SK-N-SH (cell line): ENCODE measurements at regions not wholly inside any gene's neighbourhood (a gene's known extent, or its start where the extent isn't known, plus 50 kb on each side); places are given as distances from the start of the nearest gene placed in this dataset.

ENCODE experiments used
- CTCF ChIA-PET: fragments of 300-600, 350-600 bp; formaldehyde crosslinking; extraction: SDS; loops from one replicate; lab custom pipeline; 2021; lab: Yijun Ruan, JAX
- POLR2A ChIA-PET: fragments of 350-600 bp; sonication (Branson Sonifier 250); formaldehyde crosslinking; extraction: SDS; loops from one replicate; lab custom pipeline; 2020; ENCODE audit warnings: antibody characterized with exemption, inconsistent platforms; lab: Yijun Ruan, JAX
- DNase-seq: peaks from one replicate; pipeline ENCODE4 v3.0.0; 2012
- H2AFZ ChIP-seq: fragments of 200-600 bp; sonication (generic); 2 replicates; pipeline ENCODE4 v1.8.1; 2016; ENCODE audit warnings: antibody characterized with exemption, mild to moderate bottlenecking, low read depth
- H3F3A ChIP-seq: fragments of 200-600 bp; sonication (generic); replicated peaks from 2 replicates; pipeline ENCODE3; 2016; ENCODE audit warnings: antibody characterized with exemption, mild to moderate bottlenecking; ENCODE audit not compliant: insufficient read depth
- H3K27ac ChIP-seq, 2 experiments: fragments of 200-500 bp in 1 of 2; fragments of 200-600 bp in 1 of 2; sonication (Bioruptor generic) in 1 of 2; sonication (generic), shearing (Covaris generic) in 1 of 2; 2 replicates each; pipeline versions ENCODE4 v1.5.1 to v1.6.1; 2014 to 2016; ENCODE audit warnings: low read depth in 2 of 2, inconsistent platforms in 1 of 2, low read length in 1 of 2, mild to moderate bottlenecking in 1 of 2, mixed read lengths in 1 of 2
- H3K27me3 ChIP-seq: fragments of 200-600 bp; sonication (generic), shearing (Covaris generic); 2 replicates; pipeline ENCODE4 v1.6.1; 2016; ENCODE audit warnings: mixed run types; ENCODE audit not compliant: insufficient read depth
- H3K36me3 ChIP-seq, 2 experiments: fragments of 200-500 bp in 1 of 2; fragments of 200-600 bp in 1 of 2; sonication (Bioruptor generic) in 1 of 2; sonication (generic) in 1 of 2; replicated peaks in 1 of 2; 2 replicates each; pipeline versions ENCODE3 to v1.5.1; 2014 to 2016; ENCODE audit warnings: low read length in 1 of 2, mild to moderate bottlenecking in 1 of 2; ENCODE audit not compliant: insufficient read depth in 2 of 2, control insufficient read depth in 1 of 2
- H3K4me1 ChIP-seq, 2 experiments: fragments of 200-500 bp in 1 of 2; fragments of 200-600 bp in 1 of 2; sonication (Bioruptor generic) in 1 of 2; sonication (generic), shearing (Covaris generic) in 1 of 2; 2 replicates each; pipeline versions ENCODE4 v1.5.1 to v1.6.1; 2014 to 2016; ENCODE audit warnings: low read depth in 1 of 2, low read length in 1 of 2, mixed run types in 1 of 2; ENCODE audit not compliant: insufficient read depth in 2 of 2, control insufficient read depth in 1 of 2
- H3K4me2 ChIP-seq: fragments of 200-600 bp; sonication (generic), shearing (Covaris generic); 2 replicates; pipeline ENCODE4 v1.6.1; 2017; ENCODE audit warnings: mixed run types
- H3K4me3 ChIP-seq, 2 experiments: fragments of 200-500 bp in 1 of 2; fragments of 200-600 bp in 1 of 2; sonication (Bioruptor generic) in 1 of 2; sonication (generic), shearing (Covaris generic) in 1 of 2; 2 replicates each; pipeline versions ENCODE4 v1.5.1 to v1.8.1; 2014 to 2016; ENCODE audit warnings: low read depth in 2 of 2, inconsistent platforms in 1 of 2, low read length in 1 of 2, mild to moderate bottlenecking in 1 of 2, mixed read lengths in 1 of 2, moderate library complexity in 1 of 2
- H3K79me2 ChIP-seq: fragments of 200-600 bp; sonication (generic); 2 replicates; pipeline ENCODE4 v1.8.1; 2017; ENCODE audit warnings: mild to moderate bottlenecking; ENCODE audit not compliant: insufficient read depth
- H3K9ac ChIP-seq: fragments of 200-600 bp; sonication (generic); 2 replicates; pipeline ENCODE4 v1.6.1; 2017; ENCODE audit warnings: mixed run types
- H3K9me2 ChIP-seq: fragments of 200-600 bp; sonication (generic); 2 replicates; pipeline ENCODE4 v1.6.1; 2017; ENCODE audit warnings: mixed run types
- H3K9me3 ChIP-seq: fragments of 200-600 bp; sonication (generic); 2 replicates; pipeline ENCODE4 v1.6.1; 2017; ENCODE audit warnings: mixed run types, mild to moderate bottlenecking, moderate library complexity
- H4K20me1 ChIP-seq: fragments of 200-600 bp; sonication (generic); 2 replicates; pipeline ENCODE4 v1.6.1; 2017; ENCODE audit warnings: mild to moderate bottlenecking, mixed run types; ENCODE audit not compliant: insufficient read depth
- EP300 ChIP-seq, 2 experiments: IDR thresholded peaks; 2 replicates each; pipeline versions ENCODE4 v1.4.0 to v1.6.1; 2012; ENCODE audit warnings: borderline replicate concordance in 1 of 2, low read depth in 1 of 2, low read length in 1 of 2
- EZH2phosphoT487 ChIP-seq: fragments of 200-600 bp; sonication (generic); IDR thresholded peaks from 2 replicates; pipeline ENCODE4 v1.6.1; 2017; ENCODE audit warnings: low read depth, mixed run types, mild to moderate bottlenecking, antibody characterized with exemption, moderate library complexity, borderline replicate concordance
- FOSL2 ChIP-seq: IDR thresholded peaks from 2 replicates; pipeline ENCODE4 v1.4.0; 2012; ENCODE audit warnings: low read depth, mild to moderate bottlenecking, moderate library complexity, borderline replicate concordance
- FOXJ3 ChIP-seq: sonication (generic); formaldehyde crosslinking; IDR thresholded peaks from 2 replicates; pipeline ENCODE4 v1.5.1; 2020; ENCODE audit warnings: mild to moderate bottlenecking, missing genetic modification reagents
- MEF2A ChIP-seq: IDR thresholded peaks from 2 replicates; pipeline ENCODE4 v1.4.0; 2012; ENCODE audit warnings: low read depth, borderline replicate concordance
- RAD21 ChIP-seq: IDR thresholded peaks from 2 replicates; pipeline ENCODE4 v1.6.1; 2012; ENCODE audit warnings: mild to moderate bottlenecking, low read length
- RCOR1 ChIP-seq: fragments of 150-350 bp; IDR thresholded peaks from 2 replicates; pipeline ENCODE4 v1.6.1; 2017; ENCODE audit warnings: antibody characterized with exemption, low read length
- RFX5 ChIP-seq: IDR thresholded peaks from 2 replicates; pipeline ENCODE4 v1.6.1; 2012; ENCODE audit warnings: mild to moderate bottlenecking, improper control_type of control experiment, low read length
- RXRA ChIP-seq: IDR thresholded peaks from 2 replicates; pipeline ENCODE4 v1.4.0; 2012; ENCODE audit warnings: low read depth, mild to moderate bottlenecking, borderline replicate concordance
- TAF1 ChIP-seq: IDR thresholded peaks from 2 replicates; pipeline ENCODE4 v1.6.1; 2012; ENCODE audit warnings: low read depth, mild to moderate bottlenecking, low read length, moderate library complexity, borderline replicate concordance
- TCF12 ChIP-seq: IDR thresholded peaks from 2 replicates; pipeline ENCODE4 v1.4.0; 2012
- TEAD4 ChIP-seq: IDR thresholded peaks from 2 replicates; pipeline ENCODE4 v1.4.0; 2012; ENCODE audit warnings: mild to moderate bottlenecking, borderline replicate concordance; ENCODE audit not compliant: insufficient read depth
- YY1 ChIP-seq: IDR thresholded peaks from 2 replicates; pipeline ENCODE4 v1.4.0; 2012; ENCODE audit warnings: low read depth, mild to moderate bottlenecking
- WGBS: methylation state at CpG from one replicate; pipeline ENCODE4 v1.1.6; 2017; ENCODE audit warnings: low lambda C conversion rate; 5-methylcytosine and 5-hydroxymethylcytosine counted together
- TF ChIP-seq, protein P1 (sequence below): IDR thresholded peaks from 2 replicates; pipeline ENCODE4 v1.6.1; 2012; ENCODE audit warnings: mild to moderate bottlenecking, low read depth, low read length, moderate library complexity
- TF ChIP-seq, protein P2 (sequence below): IDR thresholded peaks from 2 replicates; pipeline ENCODE4; 2012

- TF ChIP-seq, protein P1, sequence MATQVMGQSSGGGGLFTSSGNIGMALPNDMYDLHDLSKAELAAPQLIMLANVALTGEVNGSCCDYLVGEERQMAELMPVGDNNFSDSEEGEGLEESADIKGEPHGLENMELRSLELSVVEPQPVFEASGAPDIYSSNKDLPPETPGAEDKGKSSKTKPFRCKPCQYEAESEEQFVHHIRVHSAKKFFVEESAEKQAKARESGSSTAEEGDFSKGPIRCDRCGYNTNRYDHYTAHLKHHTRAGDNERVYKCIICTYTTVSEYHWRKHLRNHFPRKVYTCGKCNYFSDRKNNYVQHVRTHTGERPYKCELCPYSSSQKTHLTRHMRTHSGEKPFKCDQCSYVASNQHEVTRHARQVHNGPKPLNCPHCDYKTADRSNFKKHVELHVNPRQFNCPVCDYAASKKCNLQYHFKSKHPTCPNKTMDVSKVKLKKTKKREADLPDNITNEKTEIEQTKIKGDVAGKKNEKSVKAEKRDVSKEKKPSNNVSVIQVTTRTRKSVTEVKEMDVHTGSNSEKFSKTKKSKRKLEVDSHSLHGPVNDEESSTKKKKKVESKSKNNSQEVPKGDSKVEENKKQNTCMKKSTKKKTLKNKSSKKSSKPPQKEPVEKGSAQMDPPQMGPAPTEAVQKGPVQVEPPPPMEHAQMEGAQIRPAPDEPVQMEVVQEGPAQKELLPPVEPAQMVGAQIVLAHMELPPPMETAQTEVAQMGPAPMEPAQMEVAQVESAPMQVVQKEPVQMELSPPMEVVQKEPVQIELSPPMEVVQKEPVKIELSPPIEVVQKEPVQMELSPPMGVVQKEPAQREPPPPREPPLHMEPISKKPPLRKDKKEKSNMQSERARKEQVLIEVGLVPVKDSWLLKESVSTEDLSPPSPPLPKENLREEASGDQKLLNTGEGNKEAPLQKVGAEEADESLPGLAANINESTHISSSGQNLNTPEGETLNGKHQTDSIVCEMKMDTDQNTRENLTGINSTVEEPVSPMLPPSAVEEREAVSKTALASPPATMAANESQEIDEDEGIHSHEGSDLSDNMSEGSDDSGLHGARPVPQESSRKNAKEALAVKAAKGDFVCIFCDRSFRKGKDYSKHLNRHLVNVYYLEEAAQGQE: no peak
- TF ChIP-seq, all 33 proteins: peak for 0
Measured at GRCh38 chr2:82652117-82652516, 1807.0 kb downstream of the SUCLG1 start (continued).

- Histone ChIP-seq H3K27ac (no peak overlapping the region), H3K4me2 (no peak overlapping the region), H3K9ac (no peak overlapping the region), H3K9me3 (no peaks in the 10 kb centered on the region), H3K4me3 (no peak overlapping the region), H3K9me2 (no peaks in the 10 kb centered on the region), H4K20me1 (no peaks in the 10 kb centered on the region), H3K27me3 (no peaks in the 10 kb centered on the region), H2AFZ (no peak overlapping the region), H3K4me1 (no peaks in the 10 kb centered on the region), H3F3A (no peaks in the 10 kb centered on the region), H3K79me2 (no peaks in the 10 kb centered on the region), H3K36me3 (no peaks in the 10 kb centered on the region)
- ChIA-PET POLR2A (no interaction called here), CTCF (no interaction called here)
- DNase-seq: no peak
- WGBS: 2% methylated on average over 2 of the region's 2 CpGs
- TF ChIP-seq RXRA: no peak
- TF ChIP-seq, protein P2, sequence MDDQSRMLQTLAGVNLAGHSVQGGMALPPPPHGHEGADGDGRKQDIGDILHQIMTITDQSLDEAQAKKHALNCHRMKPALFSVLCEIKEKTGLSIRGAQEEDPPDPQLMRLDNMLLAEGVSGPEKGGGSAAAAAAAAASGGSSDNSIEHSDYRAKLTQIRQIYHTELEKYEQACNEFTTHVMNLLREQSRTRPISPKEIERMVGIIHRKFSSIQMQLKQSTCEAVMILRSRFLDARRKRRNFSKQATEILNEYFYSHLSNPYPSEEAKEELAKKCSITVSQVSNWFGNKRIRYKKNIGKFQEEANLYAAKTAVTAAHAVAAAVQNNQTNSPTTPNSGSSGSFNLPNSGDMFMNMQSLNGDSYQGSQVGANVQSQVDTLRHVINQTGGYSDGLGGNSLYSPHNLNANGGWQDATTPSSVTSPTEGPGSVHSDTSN: no peak
- TF ChIP-seq TEAD4: no peak
- TF ChIP-seq MEF2A: no peak
- no peak for TF ChIP-seq RFX5
Measured at GRCh38 chr2:82650038-82650437, 1809.0 kb downstream of the SUCLG1 start.

GRCh38 chr2:82641598-82642180 lies 1817.4 kb downstream of the SUCLG1 start:
- Histone ChIP-seq H3K4me3 (no peak overlapping the region), H3K9ac (no peak overlapping the region), H3K36me3 (no peaks in the 10 kb centered on the region), H3K9me3 (no peaks in the 10 kb centered on the region), H3K27me3 (no peaks in the 10 kb centered on the region), H3F3A (no peaks in the 10 kb centered on the region), H3K4me2 (no peak overlapping the region), H3K9me2 (no peaks in the 10 kb centered on the region), H3K4me1 (no peaks in the 10 kb centered on the region), H3K79me2 (no peaks in the 10 kb centered on the region), H2AFZ (no peak overlapping the region), H3K27ac (no peak overlapping the region), H4K20me1 (no peaks in the 10 kb centered on the region)
- DNase-seq: no peak
- ChIA-PET CTCF (no interaction called here), POLR2A (no interaction called here)
- 10% methylated on average over 2 of the region's 2 CpGs for WGBS
- TF ChIP-seq FOXJ3: no peak
- no peak for TF ChIP-seq YY1
- TF ChIP-seq EP300 (IDR thresholded peaks at IDR 0.05; ENCODE audit: borderline replicate concordance in 1 of 2, low read depth in 1 of 2, low read length in 1 of 2): no peak
- no peak for TF ChIP-seq TEAD4
- no peak for TF ChIP-seq FOSL2
- TF ChIP-seq TCF12: no peak
- TF ChIP-seq EZH2phosphoT487: no peak
- no peak for TF ChIP-seq RCOR1
- TF ChIP-seq, protein P1: no peak
- no peak for TF ChIP-seq MEF2A
- no peak for TF ChIP-seq TAF1
- TF ChIP-seq RAD21: no peak
